HUES64 (cell line): ENCODE measurements at regions not wholly inside any gene's neighbourhood (a gene's known extent, or its start where the extent isn't known, plus 50 kb on each side); places are given as distances from the start of the nearest gene placed in this dataset.

ENCODE experiments used
- H3K27ac ChIP-seq: 2 replicates; pipeline ENCODE4 v1.7.0; 2013; ENCODE audit warnings: low read depth, low read length, inconsistent platforms
- H3K27me3 ChIP-seq: 2 replicates; pipeline ENCODE4 v1.6.1; 2013; ENCODE audit warnings: mild to moderate bottlenecking, low read length; ENCODE audit not compliant: insufficient read depth
- H3K36me3 ChIP-seq: 2 replicates; pipeline ENCODE4 v1.6.1; 2013; ENCODE audit warnings: mild to moderate bottlenecking, low read length; ENCODE audit not compliant: insufficient read depth
- H3K4me1 ChIP-seq: 2 replicates; pipeline ENCODE4 v1.6.1; 2013; ENCODE audit warnings: mild to moderate bottlenecking, low read length, moderate library complexity; ENCODE audit not compliant: insufficient read depth
- H3K4me3 ChIP-seq: 2 replicates; pipeline ENCODE4 v1.5.1; 2013; ENCODE audit warnings: mild to moderate bottlenecking, low read length, moderate library complexity
- H3K9ac ChIP-seq: 2 replicates; pipeline ENCODE4 v1.6.1; 2013; ENCODE audit warnings: mild to moderate bottlenecking, low read depth, low read length
- H3K9me3 ChIP-seq: 2 replicates; pipeline ENCODE4 v1.6.1; 2013; ENCODE audit warnings: low read depth, low read length; ENCODE audit not compliant: insufficient read depth
- WGBS: fragments of 150-250, 120-280 bp; methylation state at CpG from one replicate; pipeline ENCODE4 v1.1.7; 2013; ENCODE audit warnings: missing lambda C conversion rate; 5-methylcytosine and 5-hydroxymethylcytosine counted together

- H3K4me3 ChIP-seq, result no peak overlapping the region
- no peak overlapping the region for H3K27ac ChIP-seq
- no peaks in the 10 kb centered on the region for H3K27me3 ChIP-seq
- no peaks in the 10 kb centered on the region for H3K36me3 ChIP-seq
- H3K9ac ChIP-seq, result no peak overlapping the region
- 87% methylated on average over 22 of the region's 22 CpGs for WGBS
- H3K9me3 ChIP-seq, result no peaks in the 10 kb centered on the region
- peaks cover 11% of the 10 kb centered on the region; the same call in 1 of the 2 replicates for H3K4me1 ChIP-seq
These were observed 146.0 kb downstream of the VAPA start for GRCh38 chr18:10059610-10060468.

- H3K9ac ChIP-seq, result no peak overlapping the region
- no peaks in the 10 kb centered on the region for H3K36me3 ChIP-seq
- H3K4me3 ChIP-seq, result no peak overlapping the region
- no peak overlapping the region for H3K27ac ChIP-seq
- 87% methylated on average over 6 of the region's 6 CpGs for WGBS
- peaks cover 3% of the 10 kb centered on the region; the same call in 1 of the 2 replicates for H3K9me3 ChIP-seq
- peaks cover 11% of the 10 kb centered on the region; the same call in 1 of the 2 replicates for H3K4me1 ChIP-seq
- H3K27me3 ChIP-seq, result no peaks in the 10 kb centered on the region
These were observed 146.6 kb downstream of the VAPA start for GRCh38 chr18:10060469-10060782.

- Histone ChIP-seq H3K4me1 (peaks cover 11% of the 10 kb centered on the region; the same call in 1 of the 2 replicates), H3K27me3 (no peaks in the 10 kb centered on the region), H3K9ac (no peak overlapping the region), H3K36me3 (no peaks in the 10 kb centered on the region), H3K9me3 (peaks cover 3% of the 10 kb centered on the region; the same call in 1 of the 2 replicates), H3K4me3 (no peak overlapping the region), H3K27ac (no peak overlapping the region)
- WGBS, result 89% methylated on average over 3 of the region's 3 CpGs
These were observed 147.0 kb downstream of the VAPA start for GRCh38 chr18:10060841-10061240.

GRCh38 chr18:10061566-10062140, 147.8 kb downstream of the VAPA start:
- peaks cover 11% of the 10 kb centered on the region; the same call in 1 of the 2 replicates for H3K4me1 ChIP-seq
- H3K9ac ChIP-seq, result no peak overlapping the region
- H3K27ac ChIP-seq, result no peak overlapping the region
- 98% methylated on average over 4 of the region's 4 CpGs for WGBS
- H3K36me3 ChIP-seq, result no peaks in the 10 kb centered on the region
- no peak overlapping the region for H3K4me3 ChIP-seq
- no peaks in the 10 kb centered on the region for H3K27me3 ChIP-seq
- peaks cover 3% of the 10 kb centered on the region; the same call in 1 of the 2 replicates for H3K9me3 ChIP-seq

- Histone ChIP-seq H3K4me3 (no peak overlapping the region), H3K4me1 (peaks cover 11% of the 10 kb centered on the region; the same call in 1 of the 2 replicates), H3K27ac (no peak overlapping the region), H3K9ac (no peak overlapping the region), H3K27me3 (no peaks in the 10 kb centered on the region), H3K9me3 (peaks cover 3% of the 10 kb centered on the region; the same call in 1 of the 2 replicates), H3K36me3 (no peaks in the 10 kb centered on the region)
- 76% methylated on average over 7 of the region's 8 CpGs for WGBS
These were observed 148.8 kb downstream of the VAPA start for GRCh38 chr18:10062302-10063300.

- WGBS, result over 99% methylated on average over 8 of the region's 8 CpGs
- Histone ChIP-seq H3K9ac (no peak overlapping the region), H3K4me1 (peaks cover 11% of the 10 kb centered on the region; the same call in 1 of the 2 replicates), H3K9me3 (peaks cover 3% of the 10 kb centered on the region; the same call in 1 of the 2 replicates), H3K36me3 (no peaks in the 10 kb centered on the region), H3K27me3 (no peaks in the 10 kb centered on the region), H3K27ac (no peak overlapping the region), H3K4me3 (no peak overlapping the region)
These were observed 149.7 kb downstream of the VAPA start for GRCh38 chr18:10063489-10063888.

- Histone ChIP-seq H3K4me1 (peaks cover 11% of the 10 kb centered on the region; the same call in 1 of the 2 replicates), H3K27ac (no peak overlapping the region), H3K4me3 (no peak overlapping the region), H3K9ac (no peak overlapping the region), H3K36me3 (no peaks in the 10 kb centered on the region), H3K27me3 (no peaks in the 10 kb centered on the region), H3K9me3 (peaks cover 3% of the 10 kb centered on the region; the same call in 1 of the 2 replicates)
- WGBS, result 95% methylated on average over 3 of the region's 3 CpGs
These were observed 150.5 kb downstream of the VAPA start for GRCh38 chr18:10064267-10064666.

GRCh38 chr18:10065296-10065695, 151.5 kb downstream of the VAPA start:
- Histone ChIP-seq H3K27me3 (no peaks in the 10 kb centered on the region), H3K9ac (no peak overlapping the region), H3K4me3 (no peak overlapping the region), H3K4me1 (peaks cover 6% of the 10 kb centered on the region; the same call in 1 of the 2 replicates), H3K27ac (no peak overlapping the region), H3K36me3 (no peaks in the 10 kb centered on the region), H3K9me3 (peaks cover 3% of the 10 kb centered on the region; the same call in 1 of the 2 replicates)
- 97% methylated on average over 2 of the region's 2 CpGs for WGBS

- Histone ChIP-seq H3K9ac (no peak overlapping the region), H3K27me3 (no peaks in the 10 kb centered on the region), H3K36me3 (no peaks in the 10 kb centered on the region), H3K4me1 (no peaks in the 10 kb centered on the region), H3K9me3 (peaks cover 3% of the 10 kb centered on the region; the same call in 1 of the 2 replicates), H3K4me3 (no peak overlapping the region), H3K27ac (no peak overlapping the region)
- WGBS, result 84% methylated on average over 19 of the region's 19 CpGs
These were observed 154.1 kb downstream of the VAPA start for GRCh38 chr18:10067670-10068659.
